BE2C (cell line): ENCODE measurements at regions not wholly inside any gene's neighbourhood (a gene's known extent, or its start where the extent isn't known, plus 50 kb on each side); places are given as distances from the start of the nearest gene placed in this dataset.

ENCODE experiments used
- DNase-seq: peaks from one replicate; pipeline ENCODE4 v3.0.0-alpha.2; 2020
- H3K27me3 ChIP-seq: fragments of 250-450 bp; sonication (Bioruptor Pico); 2 replicates; pipeline ENCODE4 v1.5.1; 2020; ENCODE audit warnings: mild to moderate bottlenecking
- H3K36me3 ChIP-seq: fragments of 250-450 bp; sonication (Bioruptor Pico); 2 replicates; pipeline ENCODE4 v1.5.1; 2020; ENCODE audit warnings: mild to moderate bottlenecking
- H3K4me1 ChIP-seq: fragments of 250-450 bp; sonication (Bioruptor Pico); 2 replicates; pipeline ENCODE4 v1.5.1; 2020
- H3K4me3 ChIP-seq: 2 replicates; pipeline ENCODE4 v1.5.1; 2011; ENCODE audit warnings: low read depth, low read length
- H3K9me3 ChIP-seq: fragments of 250-450 bp; sonication (Bioruptor Pico); 2 replicates; pipeline ENCODE4 v1.5.1; 2020
- CTCF ChIP-seq: IDR thresholded peaks from 2 replicates; pipeline ENCODE4 v1.5.1; 2012; ENCODE audit warnings: mild to moderate bottlenecking, low read depth, low read length

- no peak overlapping the region for H3K4me3 ChIP-seq
- peaks cover 34% of the 10 kb centered on the region for H3K27me3 ChIP-seq
- no peaks in the 10 kb centered on the region for H3K9me3 ChIP-seq
- no peak for TF ChIP-seq CTCF
- no peak for DNase-seq
- H3K36me3 ChIP-seq = no peaks in the 10 kb centered on the region
- no peaks in the 10 kb centered on the region for H3K4me1 ChIP-seq
Measured at GRCh38 chr1:2907051-2907450, 105.6 kb upstream of the TTC34 start.

DNA sequence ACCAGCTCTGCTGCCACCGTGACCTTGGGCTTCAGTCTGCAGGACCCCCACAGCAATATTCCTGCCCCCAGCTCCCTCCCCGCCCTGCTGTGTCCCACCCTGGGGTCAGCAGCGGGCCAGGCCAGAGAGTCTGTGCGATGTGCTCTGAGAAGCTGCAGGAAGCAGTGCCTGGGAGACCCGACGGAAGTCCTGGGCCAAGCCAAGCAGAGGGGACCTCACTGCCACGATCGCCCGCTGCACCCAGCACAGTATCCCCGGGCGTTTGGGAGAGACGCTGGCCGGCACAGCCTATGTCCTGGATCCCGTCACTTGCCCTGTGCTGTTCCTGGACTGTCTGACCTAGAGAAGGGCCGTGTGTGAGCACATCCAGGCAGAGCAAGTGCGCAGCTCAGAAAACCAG, 106.6 kb upstream of the TTC34 start:
- Histone ChIP-seq H3K4me1 (no peaks in the 10 kb centered on the region), H3K27me3 (peaks cover 34% of the 10 kb centered on the region), H3K36me3 (no peaks in the 10 kb centered on the region), H3K9me3 (no peaks in the 10 kb centered on the region), H3K4me3 (no peak overlapping the region)
- TF ChIP-seq CTCF = no peak
- DNase-seq = no peak

DNA sequence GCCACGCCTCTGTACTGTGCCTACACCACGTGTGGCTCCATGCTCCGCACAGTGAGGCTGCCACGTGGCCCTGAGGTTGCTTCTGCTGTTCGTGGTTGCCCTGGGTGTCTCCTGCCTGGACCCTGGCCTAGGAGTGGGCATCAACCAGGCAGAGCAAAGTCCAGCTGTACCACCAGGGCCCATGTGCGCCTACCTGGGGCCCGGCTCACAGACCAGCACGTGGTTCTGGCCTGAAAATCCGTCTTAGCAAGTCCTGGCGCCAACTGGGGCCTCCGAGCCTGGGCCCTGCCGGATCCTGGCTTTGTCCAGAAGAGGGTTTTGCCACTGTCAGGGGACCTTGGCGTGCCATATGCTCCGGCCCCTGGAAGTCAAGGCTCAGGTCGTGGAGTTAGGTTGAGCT, 107.1 kb upstream of the TTC34 start:
- no peak for TF ChIP-seq CTCF
- DNase-seq = no peak
- Histone ChIP-seq H3K4me3 (no peak overlapping the region), H3K4me1 (no peaks in the 10 kb centered on the region), H3K9me3 (no peaks in the 10 kb centered on the region), H3K36me3 (no peaks in the 10 kb centered on the region), H3K27me3 (peaks cover 32% of the 10 kb centered on the region)

- no peaks in the 10 kb centered on the region for H3K9me3 ChIP-seq
- H3K4me3 ChIP-seq = no peak overlapping the region
- no peaks in the 10 kb centered on the region for H3K36me3 ChIP-seq
- TF ChIP-seq CTCF = no peak
- H3K4me1 ChIP-seq = no peaks in the 10 kb centered on the region
- DNase-seq = no peak
- peaks cover 21% of the 10 kb centered on the region for H3K27me3 ChIP-seq
Measured at GRCh38 chr1:2909797-2910196, 108.3 kb upstream of the TTC34 start.

- H3K9me3 ChIP-seq = no peaks in the 10 kb centered on the region
- no peak for TF ChIP-seq CTCF
- H3K36me3 ChIP-seq = no peaks in the 10 kb centered on the region
- H3K4me1 ChIP-seq = no peaks in the 10 kb centered on the region
- no peak for DNase-seq
- peaks cover 20% of the 10 kb centered on the region for H3K27me3 ChIP-seq
- H3K4me3 ChIP-seq = no peak overlapping the region
Measured at GRCh38 chr1:2910211-2910610, 108.7 kb upstream of the TTC34 start.

DNA sequence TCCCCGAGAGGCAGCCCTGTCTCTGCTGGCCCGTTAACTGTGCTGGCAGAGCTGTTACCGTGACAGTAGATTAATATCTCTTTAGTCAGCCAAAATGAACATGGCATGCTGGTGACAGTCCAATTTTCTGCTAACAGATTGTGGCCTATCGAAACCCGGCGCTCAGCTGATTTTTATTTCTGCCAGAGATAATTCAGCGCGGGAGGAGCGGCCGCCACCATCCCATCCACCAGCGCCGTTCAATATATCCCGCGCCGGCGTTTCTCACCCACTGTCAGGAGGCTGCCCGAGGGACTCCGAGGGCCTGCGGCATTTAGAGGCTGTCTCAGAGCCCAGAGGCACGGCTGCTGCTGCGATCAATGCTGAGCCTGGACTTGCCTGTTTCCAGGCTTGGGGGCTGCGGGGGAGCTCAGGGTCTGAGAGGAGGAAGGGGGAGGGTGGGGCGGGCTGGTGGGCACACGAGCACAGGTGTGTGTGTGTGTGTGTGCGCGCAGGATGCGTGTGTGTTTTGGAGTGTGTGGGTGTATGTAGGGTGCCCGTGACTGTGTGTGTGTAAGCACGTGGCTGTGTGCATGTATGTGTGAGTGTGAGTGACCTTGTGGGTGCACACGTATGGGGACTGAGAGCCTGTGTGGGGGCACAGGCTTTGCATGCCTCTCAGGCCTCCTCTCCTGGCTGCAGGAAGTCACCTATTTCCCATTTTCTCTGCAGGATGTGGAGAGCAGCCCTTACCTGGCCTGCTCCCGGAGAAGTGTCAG, 109.7 kb upstream of the ACTRT2 start:
- no peaks in the 10 kb centered on the region for H3K4me1 ChIP-seq
- H3K36me3 ChIP-seq = no peaks in the 10 kb centered on the region
- H3K9me3 ChIP-seq = no peaks in the 10 kb centered on the region
- DNase-seq = no peak
- peaks cover 6% of the 10 kb centered on the region; the same call in 1 of the 2 replicates for H3K27me3 ChIP-seq
- no peak overlapping the region for H3K4me3 ChIP-seq
- no peak for TF ChIP-seq CTCF
